Muscle of arm (tissue), 1 donor: ENCODE measurements at regions not wholly inside any gene's neighbourhood (a gene's known extent, or its start where the extent isn't known, plus 50 kb on each side); places are given as distances from the start of the nearest gene placed in this dataset.

Experiments used
- DNase-seq: peaks from one replicate; pipeline ENCODE4 v3.0.0-alpha.2; 2013

DNA sequence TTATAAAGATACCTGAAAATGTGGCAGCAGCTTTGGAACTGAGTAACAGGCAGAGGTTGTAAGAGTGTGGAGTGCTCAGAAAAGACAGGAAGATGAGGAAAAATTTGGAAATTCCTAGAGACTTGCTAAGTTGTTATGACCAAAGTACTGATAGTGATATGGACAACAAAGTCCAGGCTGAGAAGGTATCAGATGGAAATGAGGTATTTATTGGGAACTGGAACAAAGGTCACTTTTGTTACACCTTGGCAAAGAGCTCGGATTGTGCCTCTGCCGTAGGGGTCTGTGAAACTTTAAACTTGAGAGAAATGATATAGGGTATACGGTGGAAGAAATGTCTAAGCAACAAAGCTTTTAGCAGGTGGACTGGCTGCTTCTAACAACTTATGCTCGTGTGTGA is 419.9 kb downstream of the PCDH17 start:
- no peak for DNase-seq

DNA sequence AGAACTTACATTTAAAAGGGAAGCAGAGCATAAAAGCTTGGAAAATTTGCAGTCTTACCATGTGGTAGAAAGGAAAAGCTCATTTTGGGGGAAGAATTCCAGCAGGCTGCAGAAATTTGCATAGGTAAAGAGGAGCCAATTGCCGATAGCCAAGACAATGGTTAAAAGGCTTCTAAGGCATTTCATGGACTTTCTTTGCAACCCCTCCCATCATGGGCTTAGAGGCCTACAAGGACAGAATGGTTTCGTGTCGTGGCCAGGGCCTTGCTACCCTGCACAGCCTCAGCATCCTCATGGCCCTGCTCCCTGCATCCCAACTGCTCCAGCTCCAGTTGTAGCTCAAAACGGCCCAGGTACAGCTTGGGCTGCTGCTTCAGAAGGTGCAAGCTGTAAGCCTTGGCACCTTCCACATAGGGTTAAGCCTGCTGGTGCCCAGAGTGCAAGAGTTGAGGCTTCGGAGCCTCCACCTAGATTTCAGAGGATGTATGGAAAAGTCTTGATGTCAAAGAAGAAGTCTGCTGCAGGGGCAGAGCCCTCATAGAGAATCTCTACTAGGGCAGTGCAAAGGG is 420.3 kb downstream of the PCDH17 start:
- DNase-seq: no peak

DNA sequence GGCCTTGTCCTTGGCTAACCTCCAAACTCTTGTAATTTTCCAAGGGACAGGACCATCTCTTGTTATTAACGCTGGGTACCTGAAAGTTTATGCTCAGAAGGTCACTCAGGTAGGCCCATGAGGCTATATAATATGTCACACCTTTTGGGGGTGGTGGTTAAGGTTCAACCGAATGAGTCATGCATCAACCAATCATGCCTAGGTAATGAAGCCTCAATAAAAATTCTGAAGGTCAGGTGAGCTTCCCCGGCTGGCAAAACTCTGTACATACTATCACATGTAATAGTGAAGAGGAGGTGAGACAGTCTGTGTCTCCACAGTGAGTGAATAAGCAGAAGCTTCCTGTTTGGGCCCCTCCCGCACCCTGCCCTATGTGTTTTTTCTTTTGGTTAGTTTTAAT is 424.9 kb downstream of the PCDH17 start:
- no peak for DNase-seq

DNA sequence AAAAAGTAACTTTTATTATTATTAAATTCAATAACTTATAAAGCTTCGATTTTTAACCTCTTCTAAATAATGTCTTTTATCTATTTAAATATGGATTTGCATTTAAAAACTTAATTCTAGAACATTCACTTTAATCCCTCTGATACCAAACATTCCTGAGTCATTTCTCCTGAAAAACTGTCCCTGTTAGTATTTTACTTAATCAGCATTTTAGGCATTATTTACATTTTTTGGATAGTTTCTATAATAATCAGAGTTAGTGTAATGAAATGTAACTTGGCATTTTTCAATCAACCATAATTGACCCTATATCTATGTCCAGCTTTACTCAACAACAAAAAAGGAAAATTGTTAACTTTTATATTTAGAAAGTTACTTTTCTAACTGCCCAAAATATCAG is 428.1 kb downstream of the PCDH17 start:
- DNase-seq: no peak

DNA sequence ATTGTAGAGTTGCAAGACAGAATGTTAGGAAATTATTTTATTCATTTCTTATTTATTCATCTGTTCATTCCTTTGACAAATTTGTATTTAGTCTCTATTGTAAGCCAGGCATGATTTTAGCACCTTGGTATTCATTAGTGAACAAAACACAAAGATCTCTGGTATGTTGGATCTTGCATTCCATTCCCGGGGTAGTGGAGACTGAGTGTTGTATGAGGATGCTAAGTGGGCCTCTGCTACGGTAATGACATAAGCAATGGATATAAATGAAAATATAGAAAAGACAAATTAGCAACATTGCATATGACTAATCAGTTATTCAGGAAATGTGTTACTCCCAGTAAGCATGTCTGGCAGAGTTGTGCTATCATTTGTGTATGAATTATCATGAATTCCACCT is 449.3 kb downstream of the PCDH17 start:
- no peak for DNase-seq

DNA sequence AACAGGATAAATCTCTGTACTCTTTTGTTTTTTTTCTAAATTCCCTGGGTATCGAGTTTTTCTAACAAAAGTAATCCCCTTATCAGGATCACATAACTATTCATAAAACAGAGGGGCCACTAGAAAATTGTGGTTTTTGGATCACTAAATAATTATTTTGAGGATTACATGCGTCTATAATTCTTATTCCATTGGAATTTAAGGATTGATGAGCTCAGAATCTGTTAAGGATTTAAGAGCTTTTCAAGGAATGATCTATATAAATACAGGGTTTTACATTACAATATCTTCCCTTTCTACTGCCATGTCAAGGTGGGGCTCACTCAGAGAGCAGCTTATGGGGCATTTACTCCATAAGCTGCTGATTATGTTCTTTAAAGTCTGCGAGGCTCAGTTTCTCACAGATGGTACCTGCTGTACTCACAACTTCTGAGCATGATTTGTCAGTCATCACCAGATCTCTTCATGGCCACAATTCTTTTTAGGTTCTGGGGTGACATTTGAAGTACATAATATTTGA is 449.8 kb downstream of the PCDH17 start:
- DNase-seq: no peak

DNA sequence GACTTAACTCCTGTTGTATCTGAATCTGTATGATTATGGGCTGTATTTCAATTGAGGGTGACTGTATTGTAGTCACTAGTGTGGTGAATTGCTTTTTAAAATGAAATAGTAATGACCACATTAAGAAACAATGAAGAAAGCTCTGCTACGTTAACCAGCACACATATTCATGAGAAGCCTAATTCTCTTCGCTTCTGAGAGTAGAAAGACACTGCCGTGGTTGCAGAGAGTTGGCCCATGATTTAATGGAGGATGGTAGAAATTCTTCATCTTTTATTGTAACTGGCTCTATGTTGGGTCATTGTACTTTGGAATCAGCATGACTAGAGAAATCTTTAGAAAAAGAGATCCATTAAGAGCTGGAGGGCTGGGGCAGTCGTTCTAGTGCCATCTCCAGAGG is 451.5 kb downstream of the PCDH17 start:
- no peak for DNase-seq

DNA sequence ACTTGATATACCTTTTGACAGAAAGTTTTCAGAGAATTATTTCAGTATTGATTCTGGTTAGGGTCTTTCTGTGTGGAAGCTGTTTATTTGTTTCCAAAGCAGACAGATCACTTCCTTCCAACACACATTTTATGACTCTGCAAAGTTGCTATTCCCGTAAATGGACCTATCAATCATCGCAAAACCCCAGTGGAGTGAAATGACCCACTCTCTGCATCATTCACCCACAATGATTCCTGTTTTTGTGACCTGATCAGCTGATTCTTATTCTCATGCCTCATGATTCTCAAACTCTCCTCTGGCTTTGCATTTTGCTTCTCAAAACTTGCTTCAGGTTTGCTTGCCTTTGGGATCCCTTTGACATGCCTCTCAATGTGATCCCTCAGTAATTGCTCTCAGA is 453.7 kb downstream of the PCDH17 start:
- no peak for DNase-seq

DNA sequence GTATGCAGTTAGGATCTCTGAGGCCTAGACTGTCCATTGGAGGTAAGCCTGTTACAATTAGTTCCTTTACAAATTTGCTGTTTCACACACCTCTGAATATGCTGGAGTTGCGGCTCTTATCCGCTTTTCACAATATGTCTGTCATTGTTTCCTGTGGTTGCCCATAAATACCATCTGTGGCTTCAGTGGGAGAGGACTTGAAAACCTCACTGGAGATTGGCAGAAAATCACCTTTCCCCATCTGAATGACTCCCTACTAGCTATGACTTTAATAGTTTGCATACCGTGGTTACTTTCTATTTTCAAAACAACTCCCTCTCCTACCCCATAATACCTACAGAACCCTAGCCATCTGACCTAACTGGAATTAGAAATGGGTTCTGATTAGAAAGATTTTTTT is 454.3 kb downstream of the PCDH17 start:
- DNase-seq: no peak

DNA sequence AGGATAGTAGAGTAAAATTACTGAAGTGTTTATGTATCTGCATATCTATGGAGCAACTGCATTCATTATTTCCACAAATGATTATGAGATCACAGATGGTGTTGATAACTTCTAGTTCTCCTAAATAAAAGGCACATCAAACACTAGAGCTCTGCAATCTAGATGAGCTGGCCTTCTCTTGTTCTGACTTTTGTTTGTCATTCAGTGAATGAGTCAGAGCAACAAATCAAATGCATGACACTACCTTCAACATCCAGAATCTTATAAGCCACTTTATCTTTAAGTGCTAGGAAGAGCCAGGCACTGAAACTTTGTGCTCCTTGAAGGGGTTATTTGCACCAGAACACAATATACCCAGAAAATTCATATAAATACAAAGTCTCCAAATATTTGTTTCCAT is 456.0 kb downstream of the PCDH17 start:
- no peak for DNase-seq

DNA sequence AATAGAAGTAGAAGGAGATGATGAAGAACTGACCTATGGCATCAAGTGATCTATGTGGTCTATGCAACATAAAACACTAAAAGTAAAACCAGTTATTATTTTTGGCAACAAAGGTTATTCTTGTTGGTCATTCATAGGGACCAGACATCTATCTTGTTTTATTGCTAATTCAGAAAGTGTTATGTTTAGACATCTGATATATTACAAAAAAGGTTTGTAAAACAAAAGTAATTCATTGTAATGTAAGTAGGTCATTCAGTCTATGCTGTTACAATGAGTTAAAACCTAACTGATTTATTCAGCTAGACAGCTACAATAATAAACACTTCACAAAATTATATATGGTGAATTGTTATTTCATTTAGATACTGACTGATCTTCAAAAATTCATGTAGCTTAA is 461.9 kb downstream of the PCDH17 start:
- DNase-seq: no peak

DNA sequence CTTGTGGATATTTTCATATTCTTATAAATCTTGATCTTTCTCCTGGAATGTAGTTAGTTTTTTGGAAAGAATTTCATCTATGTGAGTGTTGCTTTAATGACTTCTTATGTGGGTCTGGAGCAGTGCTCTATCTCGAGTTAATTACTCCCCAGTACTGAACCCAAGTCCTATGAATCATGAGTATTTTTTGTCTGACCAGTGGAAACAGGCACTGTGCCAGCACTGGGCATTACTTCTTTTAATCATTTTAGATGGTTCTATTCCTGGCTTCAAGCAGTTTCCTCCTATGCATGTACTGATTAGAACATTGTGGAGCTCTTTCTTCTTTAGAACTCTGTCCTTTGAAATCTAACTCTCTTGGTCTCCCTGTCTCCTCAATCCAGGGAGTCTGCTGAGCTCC is 466.3 kb downstream of the PCDH17 start:
- no peak for DNase-seq

DNA sequence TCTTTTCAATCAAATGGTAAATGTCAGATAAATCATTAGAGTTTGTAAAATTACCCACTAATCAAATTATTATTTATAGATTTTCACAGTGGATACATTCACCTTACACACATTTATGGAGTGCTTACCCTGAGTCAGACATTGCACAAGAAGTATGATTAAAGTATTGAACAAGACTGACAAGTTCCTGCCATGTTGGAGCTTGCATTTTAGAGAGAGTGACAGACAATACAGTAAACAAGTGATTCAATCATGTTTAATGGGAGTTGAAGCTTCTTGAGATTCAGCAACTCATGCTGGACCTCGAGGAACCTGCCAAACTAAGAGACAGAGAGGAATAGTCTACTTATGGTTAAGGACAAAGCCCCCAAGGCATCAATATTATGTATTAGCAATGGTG is 487.8 kb downstream of the PCDH17 start:
- DNase-seq: no peak

DNA sequence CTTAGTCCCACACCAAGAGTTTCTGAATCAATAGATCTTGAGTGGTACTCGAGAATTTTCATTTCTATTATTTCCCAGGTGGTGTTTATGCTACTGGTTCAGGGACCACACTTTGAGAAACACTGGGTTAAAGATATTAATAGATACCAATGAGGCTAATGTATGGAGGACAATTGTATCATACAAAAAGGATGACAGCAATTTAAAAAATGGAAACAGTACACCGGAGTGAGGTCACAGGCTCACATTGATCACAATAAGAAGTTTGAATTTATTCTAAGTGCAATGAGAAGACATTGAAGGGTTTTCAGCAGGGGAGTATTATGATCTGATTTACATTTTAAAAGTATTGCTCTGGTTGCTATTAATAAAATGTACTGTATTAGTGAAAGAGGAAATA is 488.3 kb downstream of the PCDH17 start:
- DNase-seq: no peak

DNA sequence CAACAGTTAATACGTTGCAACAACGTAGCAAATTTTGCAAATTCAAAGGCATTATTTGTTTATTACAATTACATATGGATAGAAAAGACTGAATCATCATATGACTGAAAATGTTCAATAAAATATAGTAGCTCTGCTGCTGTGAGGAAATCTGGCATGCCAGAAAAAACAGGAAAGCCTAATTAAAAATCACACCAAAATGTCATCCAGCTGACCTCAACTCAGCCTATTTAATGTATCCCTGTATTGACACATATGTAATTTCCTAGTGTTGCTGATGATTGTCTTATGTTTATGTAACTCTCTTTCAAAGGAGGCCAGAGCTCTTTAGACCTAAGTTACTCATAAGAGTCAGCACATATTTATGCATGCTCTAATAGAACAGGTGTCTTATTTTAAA is 495.0 kb downstream of the PCDH17 start:
- no peak for DNase-seq

DNA sequence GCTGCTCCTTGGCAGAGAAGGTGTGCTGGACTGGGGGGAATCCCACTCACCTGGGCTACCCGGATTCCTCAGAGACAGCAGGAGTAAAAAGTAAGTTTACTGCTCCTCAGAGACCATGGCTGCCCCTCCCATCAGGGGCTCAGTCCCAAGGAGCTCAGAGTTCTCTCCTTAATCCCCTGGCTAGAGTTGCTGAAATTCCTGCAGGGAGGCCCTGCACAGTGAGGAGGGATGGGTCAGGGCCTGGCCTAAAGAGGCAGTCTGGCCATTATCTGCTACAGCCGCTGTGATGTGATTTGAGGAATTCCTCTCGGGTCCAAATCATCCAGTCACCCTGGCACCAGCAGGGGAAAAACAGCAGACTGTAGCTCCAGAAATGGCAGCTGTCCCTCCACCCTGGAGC is 502.5 kb downstream of the PCDH17 start:
- no peak for DNase-seq

DNA sequence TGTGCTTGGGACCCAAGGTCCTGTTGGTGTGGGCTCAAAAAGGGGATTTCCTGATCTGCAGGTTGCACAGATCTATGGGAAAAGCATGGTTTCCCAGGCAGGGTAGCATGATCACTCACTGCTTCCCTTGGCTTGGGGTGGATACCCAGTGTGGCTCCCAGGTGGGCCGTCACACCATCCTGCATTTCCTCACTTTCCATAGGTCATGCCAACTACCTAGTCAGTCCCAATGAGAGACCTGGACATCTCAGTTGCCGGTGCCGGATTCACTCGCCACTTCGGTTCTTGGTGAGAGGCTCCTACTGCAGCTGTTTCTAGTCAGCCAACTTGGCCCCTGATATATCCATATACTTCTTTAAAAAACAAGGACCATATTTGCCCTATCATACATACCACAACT is 503.0 kb downstream of the PCDH17 start:
- no peak for DNase-seq

DNA sequence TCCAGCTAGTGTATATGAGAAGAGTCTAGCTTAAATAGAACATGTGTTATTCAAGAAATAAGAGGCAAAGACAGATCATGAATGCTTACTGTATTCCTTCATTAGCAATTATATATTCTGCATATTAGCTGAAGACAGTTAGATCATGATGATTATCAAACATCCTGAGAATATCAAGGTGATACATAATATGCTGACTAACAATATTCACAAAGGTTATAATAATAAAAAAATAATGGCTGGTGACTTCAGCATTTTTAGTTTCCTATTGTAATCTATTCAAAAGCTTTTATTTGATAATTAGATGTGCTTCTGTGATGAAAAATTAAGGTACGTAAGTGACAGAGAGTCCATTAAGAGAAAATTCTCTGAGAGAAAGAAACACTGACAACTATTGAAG is 511.4 kb downstream of the PCDH17 start:
- no peak for DNase-seq

DNA sequence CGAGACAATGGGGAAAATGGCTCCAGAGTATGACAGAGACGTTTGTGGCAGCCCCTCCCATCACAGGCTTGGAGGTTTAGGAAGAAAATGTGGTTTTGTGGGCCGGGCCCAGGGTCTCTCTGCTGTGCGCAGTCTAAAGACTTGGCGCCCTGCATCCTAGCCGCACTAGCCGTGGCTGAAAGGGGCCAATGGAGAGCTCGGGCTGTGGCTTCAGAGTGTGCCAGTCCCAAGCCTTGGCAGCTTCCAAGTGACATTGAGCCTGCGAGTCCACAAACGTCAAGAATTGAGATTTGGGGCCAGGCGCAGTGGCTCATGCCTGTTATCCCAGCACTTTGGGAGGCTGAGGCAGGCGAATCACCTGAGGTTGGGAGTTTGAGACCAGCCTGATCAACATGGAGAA is 513.1 kb downstream of the PCDH17 start:
- no peak for DNase-seq

DNA sequence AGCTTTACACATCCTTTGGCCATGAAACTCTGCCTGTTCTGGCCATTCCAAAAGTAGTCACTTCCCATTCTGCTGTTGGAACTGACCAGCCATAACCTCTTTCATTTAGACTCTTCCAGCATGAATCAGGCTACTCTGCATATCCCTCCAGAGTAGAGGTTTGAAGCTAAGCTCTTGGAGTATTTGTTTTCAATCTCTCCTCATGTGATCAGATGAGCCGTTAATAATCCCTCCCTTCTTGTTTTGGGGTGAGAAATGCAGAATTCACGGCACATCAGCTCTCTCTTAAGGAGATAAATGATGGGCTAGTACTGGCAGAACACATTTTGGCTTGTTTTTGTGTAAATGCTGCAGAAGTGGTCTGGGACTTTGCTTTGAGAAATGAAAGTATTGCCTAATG is 519.9 kb downstream of the PCDH17 start:
- peak; percentile 27 for DNase-seq

DNA sequence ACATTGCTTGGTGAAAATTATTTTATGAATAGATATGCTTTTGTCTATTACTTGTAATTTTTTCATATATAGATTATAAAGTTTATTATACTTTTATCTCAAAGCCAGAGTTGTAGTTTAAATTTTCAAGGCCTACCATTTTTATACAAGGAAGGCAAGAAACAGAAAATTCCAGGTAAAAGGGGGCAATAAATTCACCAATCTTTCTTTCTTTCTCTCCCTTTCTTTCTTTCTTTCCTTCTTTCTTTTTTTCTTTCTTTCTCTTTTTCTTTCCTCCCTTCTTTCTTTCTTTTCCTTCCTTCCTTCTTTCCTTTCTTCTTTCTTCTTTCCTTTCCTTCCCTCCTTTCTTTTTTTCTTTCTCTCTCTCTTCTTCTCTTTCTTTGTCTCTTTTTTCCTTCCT is 529.4 kb downstream of the PCDH17 start:
- no peak for DNase-seq

DNA sequence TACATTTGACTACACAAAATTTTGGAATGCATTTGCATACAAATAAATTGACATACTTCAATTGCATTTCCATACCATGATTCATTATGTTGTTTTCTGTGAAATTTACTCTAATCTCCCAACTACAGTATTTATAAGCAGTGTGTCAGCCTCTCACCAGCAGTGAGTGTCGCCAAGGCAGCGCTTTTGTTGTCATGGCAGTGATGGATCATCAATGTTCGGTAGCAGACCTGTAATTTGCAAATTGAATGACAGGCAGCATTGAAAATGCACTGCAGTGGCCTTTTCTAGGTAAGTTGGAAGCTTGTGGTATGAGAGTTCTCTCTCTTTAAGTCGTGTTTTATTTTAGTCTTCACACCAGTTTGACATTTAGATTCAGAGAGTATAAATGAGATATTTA is 534.1 kb downstream of the PCDH17 start:
- DNase-seq: no peak

DNA sequence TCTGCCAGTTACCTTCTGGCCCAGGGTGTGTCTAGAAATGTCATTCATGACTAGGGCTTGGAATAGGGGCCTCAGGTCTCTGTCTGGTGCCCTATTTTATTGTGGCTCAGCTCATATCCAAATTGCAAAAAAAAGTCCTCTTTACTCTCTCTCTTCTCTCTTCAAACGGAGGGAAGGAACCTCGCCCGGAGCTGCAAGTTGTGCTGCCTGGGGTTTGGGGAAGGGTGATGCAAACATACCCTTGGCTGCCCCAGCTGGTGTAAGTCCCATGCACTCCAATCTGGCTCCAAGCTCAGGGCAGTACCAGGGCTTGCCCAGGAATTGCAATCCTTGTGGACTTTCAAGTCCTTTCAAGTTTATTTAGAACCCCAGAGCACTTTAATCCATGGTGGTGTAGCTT is 549.6 kb downstream of the PCDH17 start:
- no peak for DNase-seq

DNA sequence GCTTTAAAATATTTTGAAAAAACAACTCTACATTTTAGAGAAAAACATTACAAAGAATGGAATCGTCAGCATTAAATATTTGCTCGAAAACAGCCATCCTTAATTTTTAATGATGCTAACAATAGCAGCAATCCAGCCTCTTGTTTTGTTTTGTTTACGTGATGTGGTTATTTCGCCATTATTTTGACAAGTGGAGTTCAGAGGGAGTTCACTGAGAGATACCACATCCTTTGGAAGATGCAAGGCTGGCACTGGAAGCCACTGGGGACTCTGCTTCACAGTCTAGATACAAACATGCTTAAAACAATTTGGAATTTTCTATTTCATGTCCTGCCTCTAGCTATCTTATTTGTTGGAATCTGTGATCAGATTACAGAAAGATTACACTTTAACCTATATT is 556.3 kb downstream of the PCDH17 start:
- DNase-seq: no peak

DNA sequence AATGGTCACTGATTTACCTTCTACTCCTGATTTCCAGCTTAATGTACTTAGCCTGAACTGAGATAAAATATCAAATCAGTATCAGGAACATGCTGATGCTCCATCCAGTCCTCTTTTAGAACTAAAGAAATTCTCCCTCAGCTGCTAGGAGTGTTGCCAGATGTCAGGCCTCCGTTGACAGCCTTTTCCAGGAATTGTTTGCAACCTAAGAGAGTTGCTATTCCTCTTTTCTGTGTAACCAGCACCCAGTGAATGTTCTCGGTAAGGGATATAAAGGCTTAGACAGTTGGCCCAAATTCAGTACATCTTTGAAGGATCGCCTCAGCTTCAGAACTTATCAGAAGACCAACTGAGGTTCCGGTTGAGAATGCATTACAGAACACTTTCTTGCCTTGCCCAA is 559.0 kb downstream of the PCDH17 start:
- DNase-seq: peak; percentile 2
